ENCODE measurements at regions not wholly inside any gene's neighbourhood (a gene's known extent, or its start where the extent isn't known, plus 50 kb on each side); places are given as distances from the start of the nearest gene placed in this dataset.

GRCh38 chr4:160847228-160847627 is 1316.6 kb downstream of the FSTL5 start:
- POLR2A ChIA-PET = no interaction called here
- intact Hi-C loops (cut with micrococcal nuclease) = no loop called here

More at GRCh38 chr4:160847228-160847627, 1316.6 kb downstream of the FSTL5 start:
- no TSS peak for BruUV-seq (replicated peaks)
- Histone ChIP-seq H3K27ac (ENCODE audit: low read depth, low read length) (no peak overlapping the region), H3K4me3 (replicated peaks in 1 of 2; ENCODE audit: low read depth in 1 of 2, low read length in 2 of 2) (no peak overlapping the region), H2AFZ (ENCODE audit: low read depth, low read length, poor library complexity, severe bottlenecking) (no peak overlapping the region), H3K36me3 (ENCODE audit: control insufficient read depth in 1 of 2, insufficient read depth in 2 of 2, low read length in 2 of 2) (no peaks in the 10 kb centered on the region), H3K4me2 (ENCODE audit: low read length) (no peak overlapping the region), H3K79me2 (ENCODE audit: insufficient read depth, low read length) (no peaks in the 10 kb centered on the region), H3K9me3 (ENCODE audit: control insufficient read depth in 1 of 2, insufficient read depth in 1 of 2, low read depth in 1 of 2, low read length in 2 of 2) (no peaks in the 10 kb centered on the region), H3K9ac (ENCODE audit: low read length) (no peak overlapping the region), H3K4me1 (ENCODE audit: control insufficient read depth in 1 of 2, insufficient read depth in 2 of 2, low read length in 2 of 2) (no peaks in the 10 kb centered on the region), H3K27me3 (ENCODE audit: insufficient read depth, low read length) (no peaks in the 10 kb centered on the region), H3K9me2 (ENCODE audit: insufficient read depth) (no peaks in the 10 kb centered on the region), H4K20me1 (ENCODE audit: insufficient read depth) (no peaks in the 10 kb centered on the region)
- no peak for DNase-seq (ENCODE audit: low read depth, low spot score)
- TF ChIP-seq ZBTB33 (IDR thresholded peaks at IDR 0.05; ENCODE audit: extremely low read depth, insufficient replicate concordance, low read length) (no peak), YY1 (IDR thresholded peaks at IDR 0.05; ENCODE audit: extremely low read depth, insufficient replicate concordance, low read depth, low read length) (no peak), CBX3 (IDR thresholded peaks at IDR 0.05; ENCODE audit: low read depth) (no peak), MAX (IDR thresholded peaks at IDR 0.05) (no peak), ZFX (IDR thresholded peaks at IDR 0.05) (no peak), POLR2AphosphoS5 (IDR thresholded peaks at IDR 0.05; ENCODE audit: low read depth, low read length) (no peak), ZNF274 (IDR thresholded peaks at IDR 0.05; ENCODE audit: low read depth, low read length) (no peak), REST (IDR thresholded peaks at IDR 0.05; ENCODE audit: low read depth) (no peak), POLR2A (IDR thresholded peaks at IDR 0.05; ENCODE audit: borderline replicate concordance, extremely low read depth, insufficient read depth, insufficient read length) (no peak), EGR1 (IDR thresholded peaks at IDR 0.05; ENCODE audit: low read depth) (no peak), CEBPB (IDR thresholded peaks at IDR 0.05; ENCODE audit: low read depth) (no peak), ATF3 (IDR thresholded peaks at IDR 0.05) (no peak), FOSL1 (IDR thresholded peaks at IDR 0.05; ENCODE audit: low read depth) (no peak), SP1 (IDR thresholded peaks at IDR 0.05; ENCODE audit: low read depth) (no peak), ELF1 (IDR thresholded peaks at IDR 0.05; ENCODE audit: borderline replicate concordance, low read depth) (no peak)
- ATAC-seq = no peak
- ChIA-PET CTCF (no interaction called here), RAD21 (ENCODE audit: low non-redundant PET in 1 of 2, low total read pairs in 2 of 2, uncharacterized antibody in 2 of 2, unreplicated experiment in 2 of 2) (no interaction called here)

All from HCT116 (cell line).